GM06990 (cell line): ENCODE measurements at regions not wholly inside any gene's neighbourhood (a gene's known extent, or its start where the extent isn't known, plus 50 kb on each side); places are given as distances from the start of the nearest gene placed in this dataset.

Experiments
- DNase-seq: peaks from one replicate; pipeline ENCODE4 v3.0.0-alpha.2; 2011; ENCODE audit not compliant: insufficient read length; ENCODE audit errors: extremely low read depth
- H3K27me3 ChIP-seq: replicated peaks from 2 replicates; pipeline ENCODE4 v1.6.0; 2011; ENCODE audit warnings: low read length; ENCODE audit not compliant: control insufficient read depth, insufficient read depth
- H3K36me3 ChIP-seq: 2 replicates; pipeline ENCODE4 v1.5.1; 2011; ENCODE audit warnings: low read length; ENCODE audit not compliant: control insufficient read depth, insufficient read depth
- H3K4me3 ChIP-seq: replicated peaks from 2 replicates; pipeline ENCODE4 v1.5.1; 2011; ENCODE audit warnings: low read depth, mild to moderate bottlenecking, control low read depth, low read length
- TF ChIP-seq, protein P1 (sequence below): IDR thresholded peaks from 2 replicates; pipeline ENCODE4 v1.5.1; 2011; ENCODE audit warnings: low read length, control low read depth, mild to moderate bottlenecking, inconsistent platforms; ENCODE audit not compliant: insufficient read depth, poor library complexity, severe bottlenecking

DNA sequence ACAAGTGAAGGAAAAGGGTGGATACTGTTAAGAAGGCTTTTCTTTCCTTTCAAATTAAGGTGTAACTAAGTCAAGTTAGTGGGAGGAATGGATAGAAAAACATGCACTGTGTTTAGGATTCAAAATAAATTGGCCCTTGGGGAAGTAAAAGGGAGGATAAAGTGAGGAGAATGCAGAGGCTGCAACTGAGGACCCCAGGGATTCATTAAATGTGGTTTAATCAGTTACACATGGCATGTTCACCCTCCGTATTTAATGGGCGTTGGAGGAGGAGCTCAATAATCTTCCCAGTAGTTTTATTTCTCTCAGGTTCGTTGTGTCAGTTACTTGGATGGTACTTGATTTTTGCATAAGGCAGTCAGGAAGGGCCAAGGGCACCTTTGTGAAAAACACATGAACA lies 966.3 kb downstream of the JRKL start:
- TF ChIP-seq, protein P1, sequence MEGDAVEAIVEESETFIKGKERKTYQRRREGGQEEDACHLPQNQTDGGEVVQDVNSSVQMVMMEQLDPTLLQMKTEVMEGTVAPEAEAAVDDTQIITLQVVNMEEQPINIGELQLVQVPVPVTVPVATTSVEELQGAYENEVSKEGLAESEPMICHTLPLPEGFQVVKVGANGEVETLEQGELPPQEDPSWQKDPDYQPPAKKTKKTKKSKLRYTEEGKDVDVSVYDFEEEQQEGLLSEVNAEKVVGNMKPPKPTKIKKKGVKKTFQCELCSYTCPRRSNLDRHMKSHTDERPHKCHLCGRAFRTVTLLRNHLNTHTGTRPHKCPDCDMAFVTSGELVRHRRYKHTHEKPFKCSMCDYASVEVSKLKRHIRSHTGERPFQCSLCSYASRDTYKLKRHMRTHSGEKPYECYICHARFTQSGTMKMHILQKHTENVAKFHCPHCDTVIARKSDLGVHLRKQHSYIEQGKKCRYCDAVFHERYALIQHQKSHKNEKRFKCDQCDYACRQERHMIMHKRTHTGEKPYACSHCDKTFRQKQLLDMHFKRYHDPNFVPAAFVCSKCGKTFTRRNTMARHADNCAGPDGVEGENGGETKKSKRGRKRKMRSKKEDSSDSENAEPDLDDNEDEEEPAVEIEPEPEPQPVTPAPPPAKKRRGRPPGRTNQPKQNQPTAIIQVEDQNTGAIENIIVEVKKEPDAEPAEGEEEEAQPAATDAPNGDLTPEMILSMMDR, result no peak

DNA sequence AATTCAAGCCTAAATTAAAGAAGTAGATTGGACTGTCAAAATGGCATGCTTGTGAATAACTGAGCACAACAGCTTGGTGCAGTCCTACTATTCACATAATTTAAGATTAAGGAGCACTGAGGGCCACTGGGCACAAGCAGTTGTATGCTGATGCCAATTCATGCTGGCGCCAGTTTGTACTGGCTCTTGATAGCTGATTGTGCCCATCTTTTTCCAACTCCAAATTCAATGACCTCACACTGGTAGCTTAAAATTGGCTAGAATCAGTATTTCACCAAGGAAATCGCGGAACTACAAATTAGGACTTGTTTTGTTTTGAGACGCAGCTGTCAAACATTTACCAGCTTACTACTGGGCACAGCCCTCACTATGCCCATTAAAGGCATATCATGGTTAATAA lies 969.2 kb downstream of the JRKL start:
- DNase-seq, result no peak
- Histone ChIP-seq H3K36me3 (no peaks in the 10 kb centered on the region), H3K4me3 (no peak overlapping the region), H3K27me3 (no peaks in the 10 kb centered on the region)
- TF ChIP-seq, protein P1, result no peak

More for the DNA sequence above, 966.3 kb downstream of the JRKL start:
- Histone ChIP-seq H3K36me3 (no peaks in the 10 kb centered on the region), H3K4me3 (no peak overlapping the region), H3K27me3 (no peaks in the 10 kb centered on the region)
- no peak for DNase-seq

DNA sequence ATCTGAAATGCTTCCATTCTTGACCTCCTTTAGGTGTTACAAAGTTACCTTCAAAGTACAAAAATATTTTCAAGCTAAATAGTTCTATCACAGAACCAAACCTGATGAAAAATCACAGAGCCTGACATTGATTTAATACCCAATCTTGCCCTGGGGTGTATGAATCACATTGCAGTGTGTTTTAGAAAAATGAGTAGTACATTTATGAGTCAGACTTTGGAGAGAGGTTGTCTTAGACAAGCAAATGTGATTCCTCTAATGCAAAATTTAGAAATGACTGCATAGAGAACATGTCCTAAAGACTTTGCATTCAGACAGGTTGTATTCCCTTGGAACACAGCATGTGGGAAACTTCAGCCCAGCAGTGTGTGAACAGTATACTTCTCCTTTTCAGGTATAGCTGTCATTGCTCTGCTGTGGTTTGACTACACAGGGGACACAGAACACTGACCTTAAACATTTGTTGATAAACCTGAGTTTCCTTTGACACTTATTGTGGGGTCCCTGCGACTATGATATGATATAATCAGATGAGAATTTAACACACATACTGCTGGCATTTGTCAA lies 972.1 kb downstream of the JRKL start:
- H3K27me3 ChIP-seq, result no peaks in the 10 kb centered on the region
- no peak for DNase-seq
- no peaks in the 10 kb centered on the region for H3K36me3 ChIP-seq
- H3K4me3 ChIP-seq, result no peak overlapping the region
- TF ChIP-seq, protein P1, result no peak

DNA sequence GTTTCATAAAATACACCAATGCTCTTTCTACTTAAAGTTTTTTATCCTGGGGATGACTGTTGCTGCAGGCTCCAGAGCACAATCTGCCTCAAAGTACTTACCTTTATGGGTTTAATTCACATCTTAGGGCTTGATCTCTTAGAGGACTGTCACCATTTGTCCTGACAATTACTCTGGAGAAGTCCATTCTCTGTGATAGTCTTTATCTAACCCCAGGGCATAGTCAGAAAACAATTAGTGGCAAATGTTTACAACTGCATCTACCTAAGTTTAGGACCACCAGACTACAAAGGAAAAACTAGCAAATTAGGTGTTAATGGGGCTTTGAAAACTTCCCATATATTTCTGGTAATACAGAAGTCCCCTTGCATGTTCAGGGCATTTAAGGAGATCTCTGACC lies 973.5 kb downstream of the JRKL start:
- H3K36me3 ChIP-seq, result no peaks in the 10 kb centered on the region
- DNase-seq, result no peak
- no peaks in the 10 kb centered on the region for H3K27me3 ChIP-seq
- no peak overlapping the region for H3K4me3 ChIP-seq
- TF ChIP-seq, protein P1, result no peak

DNA sequence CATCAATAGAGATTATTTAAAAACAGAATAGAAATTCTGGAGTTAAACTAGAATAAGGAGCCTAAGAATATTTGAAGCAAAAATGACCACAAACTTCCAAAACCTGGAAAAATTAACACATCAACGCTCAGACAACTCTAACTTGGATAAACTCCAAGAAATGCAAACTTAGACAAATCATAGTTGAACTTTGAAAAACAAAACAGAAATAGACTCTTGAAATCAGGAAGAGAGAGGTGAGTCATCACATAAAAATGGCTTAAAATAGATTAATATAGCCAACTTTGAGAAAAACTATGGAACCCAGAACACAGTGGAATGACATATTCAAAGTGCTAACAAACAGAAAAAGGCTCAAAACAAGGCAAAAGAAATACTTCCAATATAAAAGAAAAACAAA lies 974.2 kb downstream of the JRKL start:
- H3K4me3 ChIP-seq, result no peak overlapping the region
- no peaks in the 10 kb centered on the region for H3K36me3 ChIP-seq
- H3K27me3 ChIP-seq, result no peaks in the 10 kb centered on the region
- no peak for DNase-seq
- TF ChIP-seq, protein P1, result no peak

DNA sequence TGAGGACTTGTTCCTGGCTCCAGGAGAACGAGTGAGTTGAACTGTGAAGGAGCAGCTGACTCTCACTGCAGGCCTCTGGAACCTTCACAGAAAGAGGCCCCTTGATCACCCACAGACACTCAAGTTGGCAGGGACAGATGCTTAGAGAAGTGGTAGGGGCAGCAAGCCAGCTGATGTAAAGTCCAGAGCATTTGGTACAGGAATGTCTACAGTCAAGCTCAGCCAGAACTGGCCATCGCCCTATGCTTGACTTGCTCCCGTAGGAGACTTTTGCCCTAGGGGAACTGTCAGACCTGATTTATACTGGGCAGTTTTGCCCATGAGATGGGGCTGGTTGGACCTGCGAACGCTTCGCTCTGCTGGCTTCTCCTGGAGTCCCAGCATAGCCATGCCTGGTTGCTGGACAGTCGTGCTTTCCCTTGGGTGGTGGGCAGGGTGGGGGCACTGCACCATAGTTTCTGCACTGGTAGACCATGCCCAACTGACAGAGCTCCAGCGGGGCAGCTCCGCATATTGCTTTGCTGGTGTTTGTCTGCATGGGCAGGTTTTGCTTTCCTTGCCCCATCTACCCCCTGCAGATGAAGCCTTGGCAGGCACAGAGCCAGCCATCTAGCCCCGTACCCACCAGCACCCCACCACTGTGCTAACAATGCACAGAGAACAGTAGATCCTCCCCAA lies 977.7 kb downstream of the JRKL start:
- Histone ChIP-seq H3K36me3 (no peaks in the 10 kb centered on the region), H3K27me3 (no peaks in the 10 kb centered on the region), H3K4me3 (no peak overlapping the region)
- TF ChIP-seq, protein P1, result no peak
- DNase-seq, result no peak
